ENCODE measurements at regions not wholly inside any gene's neighbourhood (a gene's known extent, or its start where the extent isn't known, plus 50 kb on each side); places are given as distances from the start of the nearest gene placed in this dataset.

DNA sequence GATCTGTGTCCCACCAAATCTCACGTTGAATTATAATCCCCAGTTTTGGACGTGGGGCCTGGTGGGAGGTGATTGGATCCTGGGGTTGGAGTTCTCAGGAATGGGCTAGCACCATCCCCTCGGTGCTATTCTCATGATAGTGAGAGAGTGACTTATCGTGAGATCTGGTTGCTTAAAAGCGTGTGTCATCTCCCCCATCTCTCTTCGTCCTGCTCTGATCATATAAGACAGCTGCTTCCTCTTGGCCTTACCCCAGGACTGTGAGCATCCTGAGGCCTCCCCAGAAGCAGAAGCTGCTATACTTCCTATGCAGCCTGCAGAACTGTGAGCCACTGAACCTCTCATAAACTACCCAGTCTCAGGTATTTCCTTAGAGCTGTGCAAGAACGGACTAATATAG, 163.7 kb upstream of the NDUFV2 start:
- Histone ChIP-seq H3K27me3 (ENCODE audit: control insufficient read depth in 2 of 2, insufficient read depth in 2 of 2, low read length in 2 of 2) (peaks cover 2 to 3% of the 10 kb centered on the region in 2 experiments), H3K9me3 (replicated peaks; ENCODE audit: control insufficient read depth, insufficient read depth, low read length) (no peaks in the 10 kb centered on the region), H3K9ac (replicated peaks; ENCODE audit: extremely low read depth, insufficient read depth, low read length) (no peak overlapping the region), H3K27ac (ENCODE audit: insufficient read depth, low read depth, low read length) (no peak overlapping the region), H3K4me1 (ENCODE audit: control insufficient read depth, extremely low read depth, insufficient read depth, low read length) (no peaks in the 10 kb centered on the region), H3K9me1 (replicated peaks; ENCODE audit: control insufficient read depth, extremely low read depth, insufficient read depth, low read length) (no peaks in the 10 kb centered on the region), H3K79me2 (ENCODE audit: control insufficient read depth, insufficient read depth, low read length) (no peaks in the 10 kb centered on the region), H2AFZ (ENCODE audit: low read depth, low read length) (no peak overlapping the region), H3K36me3 (ENCODE audit: control insufficient read depth in 2 of 2, extremely low read depth in 1 of 2, insufficient read depth in 2 of 2, low read length in 2 of 2) (no peaks in the 10 kb centered on the region), H3K4me3 (replicated peaks in 1 of 3; ENCODE audit: insufficient read depth in 1 of 3, low read depth in 1 of 3, low read length in 3 of 3) (no peak overlapping the region), H4K20me1 (replicated peaks; ENCODE audit: control insufficient read depth, extremely low read depth, insufficient read depth, low read length) (no peaks in the 10 kb centered on the region), H3K4me2 (ENCODE audit: insufficient read depth, low read length) (no peak overlapping the region)
- ChIA-PET CTCF (interaction anchor here (1.7 kb wide), 1 partner anchor 9 kb away, joined by 8 read pairs; no protein-coding TSS in a partner anchor), POLR2A (no interaction called here)
- intact Hi-C loops (cut with micrococcal nuclease) (no loop called here), dilution Hi-C loops (cut with MboI; ENCODE audit: extremely low pct_ligation_motif_present, low sequenced_read_pairs) (no loop called here)
- no TSS peak for BruUV-seq (replicated peaks)
- FAIRE-seq (no peak), DNase-seq (ENCODE audit: low read depth, low spot score) (no peak)
- no peak for TF ChIP-seq JUN (IDR thresholded peaks at IDR 0.05; ENCODE audit: borderline replicate concordance, insufficient read depth, insufficient read length, low read depth)
- TF ChIP-seq POLR2AphosphoS5 (IDR thresholded peaks at IDR 0.05; ENCODE audit: insufficient read depth, low read depth, low read length): no peak
- TF ChIP-seq POLR2A (IDR thresholded peaks at IDR 0.05; ENCODE audit: low read depth, low read length): no peak
- TF ChIP-seq, protein P1, sequence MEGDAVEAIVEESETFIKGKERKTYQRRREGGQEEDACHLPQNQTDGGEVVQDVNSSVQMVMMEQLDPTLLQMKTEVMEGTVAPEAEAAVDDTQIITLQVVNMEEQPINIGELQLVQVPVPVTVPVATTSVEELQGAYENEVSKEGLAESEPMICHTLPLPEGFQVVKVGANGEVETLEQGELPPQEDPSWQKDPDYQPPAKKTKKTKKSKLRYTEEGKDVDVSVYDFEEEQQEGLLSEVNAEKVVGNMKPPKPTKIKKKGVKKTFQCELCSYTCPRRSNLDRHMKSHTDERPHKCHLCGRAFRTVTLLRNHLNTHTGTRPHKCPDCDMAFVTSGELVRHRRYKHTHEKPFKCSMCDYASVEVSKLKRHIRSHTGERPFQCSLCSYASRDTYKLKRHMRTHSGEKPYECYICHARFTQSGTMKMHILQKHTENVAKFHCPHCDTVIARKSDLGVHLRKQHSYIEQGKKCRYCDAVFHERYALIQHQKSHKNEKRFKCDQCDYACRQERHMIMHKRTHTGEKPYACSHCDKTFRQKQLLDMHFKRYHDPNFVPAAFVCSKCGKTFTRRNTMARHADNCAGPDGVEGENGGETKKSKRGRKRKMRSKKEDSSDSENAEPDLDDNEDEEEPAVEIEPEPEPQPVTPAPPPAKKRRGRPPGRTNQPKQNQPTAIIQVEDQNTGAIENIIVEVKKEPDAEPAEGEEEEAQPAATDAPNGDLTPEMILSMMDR (IDR thresholded peaks at IDR 0.05; ENCODE audit: extremely low read depth in 1 of 2, insufficient read depth in 1 of 2, low read depth in 1 of 2, low read length in 2 of 2): no peak
- no peak for TF ChIP-seq FOS (IDR thresholded peaks at IDR 0.05; ENCODE audit: borderline replicate concordance, insufficient read depth, low read length)
- no peak for TF ChIP-seq MYC (IDR thresholded peaks at IDR 0.05; ENCODE audit: low read depth, low read length)
- TF ChIP-seq, protein P2, sequence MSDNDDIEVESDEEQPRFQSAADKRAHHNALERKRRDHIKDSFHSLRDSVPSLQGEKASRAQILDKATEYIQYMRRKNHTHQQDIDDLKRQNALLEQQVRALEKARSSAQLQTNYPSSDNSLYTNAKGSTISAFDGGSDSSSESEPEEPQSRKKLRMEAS (IDR thresholded peaks at IDR 0.05; ENCODE audit: insufficient read depth, insufficient read length): no peak
- no peak for TF ChIP-seq EZH2 (IDR thresholded peaks at IDR 0.05; ENCODE audit: borderline replicate concordance, low read depth, low read length, severe bottlenecking)
- TF ChIP-seq GATA2 (IDR thresholded peaks at IDR 0.05; ENCODE audit: insufficient read depth, insufficient read length, low read depth, low read length): no peak
